Activated CD8-positive, alpha-beta memory T cell treated with anti-CD3 and anti-CD28 coated beads, Interleukin-2, amount 10 ng/mL, durations not matched to agents 7 days and 5 days (primary cell): ENCODE measurements at regions not wholly inside any gene's neighbourhood (a gene's known extent, or its start where the extent isn't known, plus 50 kb on each side); places are given as distances from the start of the nearest gene placed in this dataset.

Source experiments
- ATAC-seq: fragments of 150-1000 bp; cut with Tn5 transposase; one replicate; pipeline ENCODE4 v1.10.0; 2021; ENCODE audit warnings: moderate library complexity
- CTCF ChIA-PET: fragments of 350-600 bp; sonication (Branson Sonifier 250); formaldehyde crosslinking; loops from one replicate; lab custom pipeline; 2021; ENCODE audit warnings: antibody characterized with exemption; lab: Charles Lee
- DNase-seq: peaks from one replicate; pipeline ENCODE4 v3.0.0-alpha.2; 2020
- H3K27ac Mint-ChIP-seq: one replicate; pipeline ENCODE4 v1.8.0; 2021; ENCODE audit warnings: mild to moderate bottlenecking, mixed read lengths
- H3K27me3 Mint-ChIP-seq: one replicate; pipeline ENCODE4 v1.8.0; 2021; ENCODE audit warnings: mixed read lengths
- H3K36me3 Mint-ChIP-seq: one replicate; pipeline ENCODE4 v1.8.0; 2021; ENCODE audit warnings: mild to moderate bottlenecking, mixed read lengths
- H3K4me1 Mint-ChIP-seq: one replicate; pipeline ENCODE4 v1.8.0; 2021; ENCODE audit warnings: mixed read lengths
- H3K4me3 Mint-ChIP-seq: one replicate; pipeline ENCODE4 v1.8.0; 2021; ENCODE audit warnings: mild to moderate bottlenecking, moderate library complexity, mixed read lengths
- H3K9me3 Mint-ChIP-seq: one replicate; pipeline ENCODE4 v1.8.0; 2022; ENCODE audit warnings: low read depth, mixed read lengths

GRCh38 chr14:94875256-94875655, 105.3 kb upstream of the GSC start:
- DNase-seq = no peak
- H3K27me3 Mint-ChIP-seq = peaks cover 10% of the 10 kb centered on the region
- H3K27ac Mint-ChIP-seq = no peak overlapping the region
- no peaks in the 10 kb centered on the region for H3K4me1 Mint-ChIP-seq
- no peak overlapping the region for H3K4me3 Mint-ChIP-seq
- ATAC-seq = no peak
- no peaks in the 10 kb centered on the region for H3K36me3 Mint-ChIP-seq
- H3K9me3 Mint-ChIP-seq = no peaks in the 10 kb centered on the region
- CTCF ChIA-PET = no interaction called here

- no peak overlapping the region for H3K27ac Mint-ChIP-seq
- H3K4me1 Mint-ChIP-seq = no peaks in the 10 kb centered on the region
- H3K27me3 Mint-ChIP-seq = peaks cover 22% of the 10 kb centered on the region
- DNase-seq (no peak), ATAC-seq (no peak)
- CTCF ChIA-PET = no interaction called here
- H3K4me3 Mint-ChIP-seq = no peak overlapping the region
- H3K36me3 Mint-ChIP-seq = no peaks in the 10 kb centered on the region
- H3K9me3 Mint-ChIP-seq = no peaks in the 10 kb centered on the region
Measured at GRCh38 chr14:94868772-94869072, 98.8 kb upstream of the GSC start.

GRCh38 chr14:94867946-94868771, 98.2 kb upstream of the GSC start:
- CTCF ChIA-PET = no interaction called here
- H3K4me3 Mint-ChIP-seq = no peak overlapping the region
- H3K36me3 Mint-ChIP-seq = no peaks in the 10 kb centered on the region
- H3K9me3 Mint-ChIP-seq = no peaks in the 10 kb centered on the region
- DNase-seq (no peak), ATAC-seq (no peak)
- no peaks in the 10 kb centered on the region for H3K4me1 Mint-ChIP-seq
- peaks cover 22% of the 10 kb centered on the region for H3K27me3 Mint-ChIP-seq
- no peak overlapping the region for H3K27ac Mint-ChIP-seq

GRCh38 chr14:94867209-94867608, 97.3 kb upstream of the GSC start:
- Mint-ChIP-seq H3K36me3 (no peaks in the 10 kb centered on the region), H3K4me1 (no peaks in the 10 kb centered on the region), H3K27me3 (peaks cover 22% of the 10 kb centered on the region), H3K4me3 (no peak overlapping the region), H3K9me3 (no peaks in the 10 kb centered on the region), H3K27ac (no peak overlapping the region)
- no peak for ATAC-seq
- CTCF ChIA-PET = no interaction called here
- DNase-seq = no peak

GRCh38 chr14:94864387-94865195, 94.7 kb upstream of the GSC start:
- Mint-ChIP-seq H3K4me3 (no peak overlapping the region), H3K27me3 (peaks cover 20% of the 10 kb centered on the region), H3K4me1 (no peaks in the 10 kb centered on the region), H3K9me3 (no peaks in the 10 kb centered on the region), H3K36me3 (no peaks in the 10 kb centered on the region), H3K27ac (no peak overlapping the region)
- DNase-seq (no peak), ATAC-seq (no peak)
- CTCF ChIA-PET = no interaction called here

GRCh38 chr14:94863366-94863765, 93.5 kb upstream of the GSC start:
- CTCF ChIA-PET = no interaction called here
- DNase-seq = no peak
- ATAC-seq = no peak
- Mint-ChIP-seq H3K4me3 (no peak overlapping the region), H3K36me3 (no peaks in the 10 kb centered on the region), H3K4me1 (no peaks in the 10 kb centered on the region), H3K9me3 (no peaks in the 10 kb centered on the region), H3K27me3 (peaks cover 17% of the 10 kb centered on the region), H3K27ac (no peak overlapping the region)

- Mint-ChIP-seq H3K27ac (no peak overlapping the region), H3K27me3 (peaks cover 2% of the 10 kb centered on the region), H3K4me3 (no peak overlapping the region), H3K9me3 (no peaks in the 10 kb centered on the region), H3K36me3 (no peaks in the 10 kb centered on the region), H3K4me1 (no peaks in the 10 kb centered on the region)
- no peak for DNase-seq
- no peak for ATAC-seq
- CTCF ChIA-PET = no interaction called here
Measured at GRCh38 chr14:94857950-94858349, 88.0 kb upstream of the GSC start.

GRCh38 chr14:94853920-94854319, 84.0 kb upstream of the GSC start:
- H3K4me3 Mint-ChIP-seq = no peak overlapping the region
- H3K4me1 Mint-ChIP-seq = no peaks in the 10 kb centered on the region
- no peak overlapping the region for H3K27ac Mint-ChIP-seq
- no peak for ATAC-seq
- DNase-seq = no peak
- CTCF ChIA-PET = no interaction called here
- peaks cover 2% of the 10 kb centered on the region for H3K27me3 Mint-ChIP-seq
- no peaks in the 10 kb centered on the region for H3K9me3 Mint-ChIP-seq
- no peaks in the 10 kb centered on the region for H3K36me3 Mint-ChIP-seq

GRCh38 chr14:94850309-94851211, 80.6 kb upstream of the GSC start:
- Mint-ChIP-seq H3K27me3 (no peaks in the 10 kb centered on the region), H3K4me3 (no peak overlapping the region), H3K4me1 (no peaks in the 10 kb centered on the region), H3K36me3 (no peaks in the 10 kb centered on the region), H3K27ac (no peak overlapping the region), H3K9me3 (no peaks in the 10 kb centered on the region)
- CTCF ChIA-PET = interaction anchor here (0.7 kb wide), 1 partner anchor 464 kb away, joined by 3 read pairs; no protein-coding TSS in a partner anchor
- DNase-seq = no peak
- no peak for ATAC-seq

GRCh38 chr14:94844593-94845152, 74.8 kb upstream of the GSC start:
- CTCF ChIA-PET = no interaction called here
- H3K27me3 Mint-ChIP-seq = no peaks in the 10 kb centered on the region
- H3K36me3 Mint-ChIP-seq = no peaks in the 10 kb centered on the region
- H3K27ac Mint-ChIP-seq = no peak overlapping the region
- no peaks in the 10 kb centered on the region for H3K9me3 Mint-ChIP-seq
- H3K4me3 Mint-ChIP-seq = no peak overlapping the region
- ATAC-seq (no peak), DNase-seq (no peak)
- H3K4me1 Mint-ChIP-seq = no peaks in the 10 kb centered on the region

GRCh38 chr14:94840467-94840866, 70.6 kb upstream of the GSC start:
- no peak for DNase-seq
- Mint-ChIP-seq H3K4me1 (no peaks in the 10 kb centered on the region), H3K36me3 (no peaks in the 10 kb centered on the region), H3K27me3 (no peaks in the 10 kb centered on the region), H3K27ac (no peak overlapping the region), H3K4me3 (no peak overlapping the region), H3K9me3 (no peaks in the 10 kb centered on the region)
- ATAC-seq = no peak
- CTCF ChIA-PET = no interaction called here

GRCh38 chr14:94839348-94839747, 69.4 kb upstream of the GSC start:
- no peaks in the 10 kb centered on the region for H3K36me3 Mint-ChIP-seq
- H3K27ac Mint-ChIP-seq = no peak overlapping the region
- no peaks in the 10 kb centered on the region for H3K4me1 Mint-ChIP-seq
- ATAC-seq (no peak), DNase-seq (no peak)
- H3K9me3 Mint-ChIP-seq = no peaks in the 10 kb centered on the region
- H3K4me3 Mint-ChIP-seq = no peak overlapping the region
- CTCF ChIA-PET = no interaction called here
- H3K27me3 Mint-ChIP-seq = no peaks in the 10 kb centered on the region

- no peak overlapping the region for H3K4me3 Mint-ChIP-seq
- no peaks in the 10 kb centered on the region for H3K4me1 Mint-ChIP-seq
- ATAC-seq = no peak
- no peaks in the 10 kb centered on the region for H3K36me3 Mint-ChIP-seq
- DNase-seq = no peak
- no peaks in the 10 kb centered on the region for H3K27me3 Mint-ChIP-seq
- H3K9me3 Mint-ChIP-seq = no peaks in the 10 kb centered on the region
- H3K27ac Mint-ChIP-seq = no peak overlapping the region
- CTCF ChIA-PET = no interaction called here
Measured at GRCh38 chr14:94836849-94837248, 66.9 kb upstream of the GSC start.
